GM21529 (cell line): ENCODE measurements at regions not wholly inside any gene's neighbourhood (a gene's known extent, or its start where the extent isn't known, plus 50 kb on each side); places are given as distances from the start of the nearest gene placed in this dataset.

Experiments
- ATAC-seq: cut with Tn5 transposase; IDR thresholded peaks from one replicate; pipeline ENCODE4 v1.9.1; 2021; ENCODE audit not compliant: unreplicated experiment

DNA sequence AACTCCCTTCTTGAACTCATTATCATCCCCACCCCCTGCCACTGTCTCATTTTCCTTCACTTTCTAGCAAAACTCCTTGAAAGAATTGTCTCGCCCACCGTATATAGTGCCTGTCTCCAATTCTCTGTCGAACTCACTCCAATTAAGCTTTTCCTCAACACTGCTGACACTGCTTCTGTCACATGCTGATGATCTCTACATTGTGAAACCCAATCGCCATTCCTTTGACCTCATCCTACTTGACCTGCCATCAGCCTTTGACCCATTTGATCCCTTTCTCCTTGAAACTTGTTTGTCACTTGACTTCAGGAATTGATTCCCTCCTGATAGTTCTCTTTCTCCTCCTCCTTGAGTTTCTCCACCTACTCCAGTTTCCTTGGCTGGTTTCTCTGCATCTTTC is 54.8 kb downstream of the CCDC71L start:
- ATAC-seq, result no peak

DNA sequence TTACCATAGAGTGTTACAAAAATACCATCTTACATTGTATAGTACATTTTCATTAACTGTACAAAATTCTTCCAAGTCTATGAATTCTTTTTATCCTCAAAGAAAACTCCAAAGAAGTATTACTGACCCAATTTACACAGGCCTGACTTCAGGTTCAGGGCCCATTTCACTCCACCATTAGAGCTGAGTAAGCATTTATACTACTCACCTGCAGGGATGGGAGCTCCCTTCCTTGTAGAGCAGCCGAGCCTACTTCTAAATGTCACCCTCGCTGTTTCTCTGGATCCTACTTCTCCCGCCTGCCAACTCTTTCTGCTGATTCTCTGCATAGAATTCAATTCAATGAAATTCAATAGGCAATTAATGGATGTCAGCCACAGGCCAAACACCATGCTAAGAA is 56.0 kb downstream of the CCDC71L start:
- ATAC-seq, result no peak

DNA sequence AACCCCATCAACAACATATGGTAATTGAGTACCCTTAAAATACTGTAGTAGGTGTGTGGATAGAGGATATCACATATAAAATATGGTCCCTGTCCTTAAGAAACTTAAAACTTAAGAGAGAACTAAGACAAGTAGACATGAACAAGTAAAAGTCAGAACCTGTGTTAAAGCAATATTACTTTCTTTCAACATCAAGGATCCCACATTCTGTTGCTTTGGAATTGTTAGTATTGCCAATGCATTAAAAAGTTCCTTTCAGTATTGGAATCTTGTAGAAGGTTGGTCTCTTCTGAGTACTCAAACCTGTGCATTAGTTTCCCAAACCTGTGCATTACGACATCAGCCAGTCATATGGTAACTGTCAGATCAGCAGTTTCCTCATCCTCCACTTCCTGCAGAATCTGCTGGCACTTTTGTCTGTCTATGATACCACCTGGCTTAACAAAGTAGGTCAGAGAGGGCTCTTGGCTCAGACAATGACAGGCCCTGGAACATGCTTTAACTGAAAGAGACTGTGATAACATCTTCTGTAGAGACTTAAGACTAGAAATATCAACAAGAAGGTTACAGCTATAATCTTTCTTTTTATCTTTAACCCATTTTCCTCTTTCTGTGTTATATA is 56.5 kb downstream of the CCDC71L start:
- no peak for ATAC-seq

DNA sequence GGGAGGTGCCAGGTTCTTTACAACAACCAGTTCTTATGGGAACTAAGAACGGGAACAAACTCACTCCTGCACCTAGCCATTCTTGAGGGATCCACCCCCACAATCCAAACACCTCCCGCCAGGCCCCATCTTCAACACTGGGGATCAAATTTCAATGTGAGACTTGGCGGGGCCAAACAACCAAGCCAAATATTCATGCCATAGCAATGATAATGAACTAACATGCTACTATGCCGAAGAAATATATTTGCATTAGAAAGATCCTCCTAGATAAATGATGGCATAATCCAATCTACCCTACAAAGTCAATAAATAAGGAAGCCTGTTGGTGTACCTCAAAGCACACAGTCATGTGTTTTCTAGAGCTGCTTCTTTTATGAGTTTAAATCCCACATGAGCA is 57.6 kb downstream of the CCDC71L start:
- ATAC-seq, result no peak

DNA sequence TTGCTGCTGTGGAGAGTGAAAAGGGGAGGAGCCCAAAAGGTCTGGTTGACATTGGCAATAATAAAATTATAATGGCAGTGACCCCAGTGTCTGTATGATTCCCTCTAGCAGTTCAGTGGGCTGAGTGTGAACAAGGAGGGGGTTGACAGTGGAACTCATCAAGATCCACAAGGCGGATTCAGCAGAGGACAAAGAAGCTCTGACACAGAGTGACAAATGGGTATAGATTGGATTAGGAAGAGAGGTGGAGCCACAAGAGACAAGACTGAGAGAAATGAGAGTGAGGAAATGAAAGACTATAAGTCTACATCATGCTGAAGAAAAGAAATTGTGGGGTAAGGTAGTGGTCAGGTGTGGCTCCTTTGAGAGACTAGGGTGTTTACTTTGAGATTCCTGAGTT is 58.9 kb downstream of the CCDC71L start:
- ATAC-seq, result no peak

DNA sequence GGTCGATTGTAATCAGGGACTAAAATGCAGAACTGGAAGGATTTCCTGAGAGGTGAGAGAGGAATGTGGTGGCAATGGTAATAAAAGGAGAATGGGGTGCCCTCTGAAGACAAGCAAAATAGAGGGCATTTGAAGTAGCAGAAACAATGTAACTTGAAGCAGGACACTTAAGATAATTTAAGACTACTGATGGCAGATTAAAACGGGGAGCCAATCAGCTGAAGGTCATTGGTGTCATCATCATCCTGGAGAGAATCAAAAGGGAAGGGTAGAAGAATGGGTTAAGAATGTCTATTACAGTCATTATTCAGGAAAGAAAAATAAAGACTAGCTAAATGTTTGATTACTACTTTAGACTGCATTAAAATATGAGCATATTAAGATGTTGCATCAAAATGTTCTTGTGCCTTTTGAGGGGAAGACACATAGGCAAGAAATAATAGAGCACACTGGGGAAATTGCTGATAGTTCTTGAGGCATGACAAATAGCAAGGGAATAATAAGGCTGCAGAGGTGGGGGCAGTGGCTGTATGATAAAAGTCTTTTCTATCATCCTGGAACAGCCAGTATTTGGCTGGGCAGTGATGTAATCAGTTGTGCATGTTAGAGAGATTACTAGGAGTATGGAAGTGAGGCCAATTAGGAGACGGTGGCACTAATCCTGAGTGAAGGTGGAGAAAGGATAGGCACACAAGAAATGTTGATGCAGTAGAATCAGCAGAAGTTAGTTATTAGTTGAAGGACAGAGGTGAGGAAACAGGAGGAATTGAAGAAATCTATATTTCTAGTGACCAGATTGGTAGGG is 60.2 kb downstream of the CCDC71L start:
- ATAC-seq, result no peak

DNA sequence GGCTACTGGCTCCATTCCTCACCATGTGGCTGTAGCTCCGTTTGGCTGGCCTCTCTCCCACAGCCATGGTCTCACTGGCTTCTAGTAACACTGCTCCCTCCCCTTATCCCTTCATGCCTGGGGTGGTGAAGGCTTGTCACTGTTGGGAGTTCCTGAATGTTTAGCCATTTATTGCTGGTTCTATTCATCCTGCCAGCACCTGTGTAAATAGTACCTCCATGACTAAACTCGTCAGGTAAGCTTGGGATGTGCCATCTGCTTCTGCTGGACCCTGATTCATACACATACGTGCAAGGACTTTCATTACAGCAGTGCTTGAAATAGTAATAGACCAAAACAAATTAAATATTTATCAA is 61.6 kb downstream of the CCDC71L start:
- ATAC-seq, result no peak

DNA sequence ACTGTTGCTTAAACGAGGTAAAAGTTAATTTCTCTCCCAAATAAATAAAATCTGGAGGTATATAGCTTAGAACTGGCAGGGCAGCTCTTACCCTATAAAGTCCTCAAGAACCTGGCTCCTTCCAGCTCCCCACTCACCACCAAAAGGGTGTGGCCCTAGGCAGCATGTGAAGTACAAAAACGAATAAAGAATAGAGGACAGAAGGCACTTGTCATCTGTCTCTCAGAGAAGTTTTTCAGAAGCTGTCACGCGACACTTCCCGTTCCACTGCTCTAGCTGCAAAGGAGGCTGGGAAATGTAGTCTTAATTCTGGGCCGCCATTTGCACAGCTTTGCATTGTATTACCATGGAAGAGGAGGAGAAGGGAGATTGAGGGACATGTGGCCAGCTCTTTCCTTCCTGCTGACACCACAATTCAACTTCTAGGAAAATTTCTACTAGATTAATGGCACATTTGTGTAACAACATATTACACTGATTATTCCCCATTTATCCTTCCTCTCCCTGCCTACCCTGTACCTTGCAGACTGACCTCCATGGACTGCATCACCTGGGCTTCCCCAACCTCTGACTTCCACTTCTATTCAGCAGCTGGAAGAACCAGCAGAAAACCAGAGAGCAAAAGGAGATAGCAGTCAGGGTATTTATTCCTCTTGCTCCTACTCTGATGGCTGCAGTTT is 62.2 kb downstream of the CCDC71L start:
- ATAC-seq, result peak; percentile 99

DNA sequence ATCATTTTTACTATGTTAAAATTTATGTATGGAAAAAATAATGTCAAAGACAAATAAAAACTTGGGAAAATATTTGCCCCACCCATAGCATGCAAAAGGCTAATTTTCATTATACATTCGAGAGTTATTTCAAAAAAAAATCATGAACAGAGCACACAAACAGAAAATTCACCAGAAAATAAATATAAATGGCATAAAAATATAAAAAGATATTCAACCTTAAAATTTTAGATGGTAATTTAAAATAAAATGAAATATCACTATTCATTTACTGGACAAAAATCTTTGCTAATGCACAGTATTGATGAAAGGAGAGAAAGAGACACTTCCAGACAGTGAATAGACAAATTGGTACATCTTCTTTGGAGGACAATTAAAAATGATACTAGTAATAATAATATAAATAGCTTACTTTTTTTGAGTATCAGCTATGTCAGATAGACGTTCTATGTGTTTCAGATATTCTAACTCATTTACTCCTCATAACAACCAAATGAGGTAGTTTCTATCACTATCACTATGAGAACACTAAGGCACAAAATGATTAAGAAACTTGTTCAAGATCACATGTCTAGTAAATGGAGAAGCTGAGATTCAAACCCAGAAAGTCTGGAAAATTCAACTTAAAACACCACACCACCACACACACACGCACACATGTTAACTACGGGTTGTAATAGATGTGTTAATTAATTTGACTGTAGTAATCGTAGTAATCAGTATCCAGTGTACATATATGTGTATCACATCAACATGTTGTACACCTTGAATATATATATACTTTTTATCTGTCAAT is 63.0 kb downstream of the CCDC71L start:
- no peak for ATAC-seq

DNA sequence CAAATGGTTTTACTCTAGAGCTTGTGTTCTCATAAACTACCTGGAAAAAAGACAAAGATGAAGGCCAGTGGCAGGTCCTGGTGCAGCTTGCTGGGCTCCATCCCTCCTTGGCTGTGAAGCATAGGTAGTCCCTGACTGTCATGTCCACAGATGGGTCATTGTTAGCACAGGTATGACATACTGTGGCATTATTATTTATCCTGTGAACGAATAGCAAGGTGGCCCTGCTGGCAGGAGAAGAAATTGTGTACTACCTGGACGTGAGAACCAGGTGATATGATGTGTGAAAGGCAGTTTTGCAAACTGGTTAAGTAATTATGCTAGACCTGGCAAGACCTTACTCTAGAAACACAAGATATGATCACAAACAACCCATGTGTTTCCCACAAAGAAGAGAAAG is 63.9 kb downstream of the CCDC71L start:
- ATAC-seq, result no peak

DNA sequence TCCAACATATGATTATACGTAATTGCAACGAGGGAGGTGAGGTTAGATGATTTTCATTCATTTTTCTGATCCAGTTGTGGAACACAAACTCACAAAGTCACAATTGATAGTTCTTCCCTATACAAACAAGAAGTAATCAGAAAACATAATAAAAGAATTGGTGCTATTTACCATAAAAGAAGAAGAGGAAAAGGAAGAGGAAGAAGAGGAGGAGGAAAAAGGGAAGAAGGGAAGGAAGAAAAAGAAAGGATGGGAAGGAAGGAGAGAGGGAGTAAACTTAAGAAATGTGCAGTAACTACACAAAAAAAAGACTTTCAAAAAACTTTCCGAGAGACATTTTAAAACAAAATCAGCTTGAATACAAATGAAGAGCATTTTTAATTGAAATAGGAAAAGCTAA is 65.0 kb downstream of the CCDC71L start:
- ATAC-seq, result no peak

DNA sequence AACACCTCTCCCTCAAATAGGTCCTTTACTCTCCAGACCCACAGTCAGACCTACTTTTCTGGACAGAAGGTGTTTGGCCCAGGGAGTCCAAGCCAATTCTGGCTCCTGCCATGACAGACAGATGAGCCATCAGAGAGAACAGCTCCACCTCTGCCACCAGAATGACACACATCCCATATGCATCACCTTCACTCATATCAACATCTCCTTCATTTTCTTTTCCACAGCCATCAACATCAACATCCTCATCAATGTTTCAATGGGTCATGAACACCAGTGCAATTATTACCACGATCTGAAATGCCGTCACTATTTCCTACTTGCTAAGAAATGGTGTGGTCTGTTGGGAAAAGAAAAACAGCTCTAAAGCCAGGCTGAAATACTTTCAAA is 67.9 kb downstream of the CCDC71L start:
- no peak for ATAC-seq

DNA sequence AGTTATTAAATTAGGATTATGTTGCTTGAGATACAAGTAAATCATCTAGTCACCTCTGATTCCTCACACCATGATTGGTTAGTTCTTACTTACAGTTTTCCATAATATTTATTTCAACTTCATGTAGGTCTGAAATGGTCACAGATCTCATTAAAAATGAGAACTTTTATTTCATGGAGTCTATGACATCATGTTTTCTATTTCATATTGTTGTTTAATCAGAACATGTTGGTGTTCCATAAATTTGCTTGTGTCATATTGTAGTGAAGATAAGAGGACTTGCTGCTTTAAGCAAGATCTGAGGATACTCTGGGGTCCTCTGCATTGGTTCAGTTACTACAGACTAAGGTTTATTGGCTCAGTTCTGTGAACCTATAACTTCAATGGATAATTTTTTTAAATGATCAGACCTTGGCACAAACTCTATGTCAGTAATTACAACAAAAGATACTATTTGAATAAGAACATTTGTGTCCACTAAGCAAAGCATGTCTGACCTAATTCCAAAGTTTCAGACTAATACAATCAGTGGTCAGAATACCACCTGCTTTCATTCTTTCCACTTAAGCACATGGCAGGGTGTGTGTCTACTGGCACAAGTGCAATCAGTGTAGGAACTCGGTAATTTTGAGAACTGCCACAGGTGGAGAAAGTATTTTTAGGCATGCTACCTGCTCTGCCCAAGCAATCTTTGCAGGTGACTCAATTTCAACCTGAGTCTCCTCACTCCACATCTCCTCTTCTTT is 68.5 kb downstream of the CCDC71L start:
- no peak for ATAC-seq

DNA sequence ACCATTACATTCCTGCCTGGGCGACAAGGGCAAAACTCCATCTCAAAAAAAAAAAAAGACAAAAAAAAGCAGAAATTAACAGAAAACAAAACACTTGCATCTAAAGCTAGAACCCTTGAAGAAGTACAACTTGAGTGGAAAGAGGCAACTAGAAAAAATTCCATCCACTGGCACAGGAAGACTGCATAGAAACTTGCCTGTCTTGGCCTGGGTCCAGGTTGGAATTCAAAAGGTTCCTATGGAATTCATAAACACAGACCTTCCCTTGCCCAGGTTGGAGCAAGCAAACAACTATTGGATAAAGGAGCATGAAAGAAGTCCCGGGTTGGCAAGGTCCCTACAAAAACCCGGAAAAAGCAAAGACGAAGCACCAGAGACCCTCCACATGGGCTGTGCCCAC is 69.8 kb downstream of the CCDC71L start:
- ATAC-seq, result no peak

DNA sequence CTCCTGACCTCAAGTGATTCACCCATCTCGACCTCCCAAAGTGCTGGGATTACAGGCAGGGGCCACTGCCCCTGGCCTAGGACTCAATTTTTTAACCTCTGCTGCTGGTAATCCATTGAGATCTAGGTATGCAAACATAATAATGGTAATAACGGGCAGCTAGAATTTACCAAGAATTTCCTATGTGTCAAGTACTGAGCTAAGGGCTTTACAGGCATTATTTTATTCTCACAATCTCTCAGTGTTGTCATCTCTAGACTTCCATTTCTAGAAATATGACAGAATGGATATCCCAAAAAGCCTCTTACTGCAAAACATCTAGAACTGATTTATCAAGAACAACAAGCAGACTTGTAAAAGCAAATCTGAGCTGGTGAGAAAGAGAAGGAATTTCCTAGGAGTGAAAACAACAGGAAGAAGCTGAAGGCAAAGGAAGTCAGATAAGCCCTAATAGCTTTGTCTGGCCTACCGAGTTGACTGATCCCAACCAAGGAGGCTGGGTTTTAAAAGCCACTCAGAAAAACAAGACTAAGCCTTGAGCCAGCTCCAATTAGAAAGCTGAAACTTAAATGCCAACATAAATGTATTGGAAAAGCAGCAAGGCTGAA is 70.6 kb downstream of the CCDC71L start:
- ATAC-seq, result no peak

DNA sequence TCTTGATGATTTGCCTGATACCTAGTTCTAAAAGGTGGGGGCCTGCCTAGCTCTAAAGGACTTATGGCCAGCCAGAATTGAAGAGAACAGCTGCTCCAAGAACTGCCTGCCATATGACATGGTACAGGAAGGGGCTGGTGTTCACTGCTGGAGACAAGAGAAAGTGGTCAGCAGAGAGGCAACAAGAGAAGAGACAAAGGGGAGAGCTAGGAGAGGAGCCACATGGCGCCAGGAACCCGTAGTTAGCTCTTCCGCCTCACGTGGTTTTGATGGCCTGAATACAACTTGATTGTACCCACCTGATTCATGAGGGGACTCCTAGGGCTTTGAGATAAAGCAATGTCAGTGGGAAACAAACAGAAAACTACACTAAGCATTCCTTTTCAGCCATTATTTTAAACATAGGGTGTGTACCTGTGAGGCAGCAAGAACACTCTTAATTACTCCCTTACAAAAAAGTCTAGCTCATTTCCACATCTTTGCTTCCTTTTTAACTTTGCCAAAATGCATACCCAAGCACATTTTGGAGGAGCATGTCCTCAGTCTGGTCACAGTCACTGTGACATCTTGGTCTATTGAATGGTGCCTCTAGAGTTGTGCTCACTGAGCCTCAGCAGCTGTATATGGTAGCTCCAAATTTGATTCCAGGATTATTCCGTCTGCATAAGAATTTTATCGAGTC is 71.6 kb downstream of the CCDC71L start:
- ATAC-seq, result no peak

DNA sequence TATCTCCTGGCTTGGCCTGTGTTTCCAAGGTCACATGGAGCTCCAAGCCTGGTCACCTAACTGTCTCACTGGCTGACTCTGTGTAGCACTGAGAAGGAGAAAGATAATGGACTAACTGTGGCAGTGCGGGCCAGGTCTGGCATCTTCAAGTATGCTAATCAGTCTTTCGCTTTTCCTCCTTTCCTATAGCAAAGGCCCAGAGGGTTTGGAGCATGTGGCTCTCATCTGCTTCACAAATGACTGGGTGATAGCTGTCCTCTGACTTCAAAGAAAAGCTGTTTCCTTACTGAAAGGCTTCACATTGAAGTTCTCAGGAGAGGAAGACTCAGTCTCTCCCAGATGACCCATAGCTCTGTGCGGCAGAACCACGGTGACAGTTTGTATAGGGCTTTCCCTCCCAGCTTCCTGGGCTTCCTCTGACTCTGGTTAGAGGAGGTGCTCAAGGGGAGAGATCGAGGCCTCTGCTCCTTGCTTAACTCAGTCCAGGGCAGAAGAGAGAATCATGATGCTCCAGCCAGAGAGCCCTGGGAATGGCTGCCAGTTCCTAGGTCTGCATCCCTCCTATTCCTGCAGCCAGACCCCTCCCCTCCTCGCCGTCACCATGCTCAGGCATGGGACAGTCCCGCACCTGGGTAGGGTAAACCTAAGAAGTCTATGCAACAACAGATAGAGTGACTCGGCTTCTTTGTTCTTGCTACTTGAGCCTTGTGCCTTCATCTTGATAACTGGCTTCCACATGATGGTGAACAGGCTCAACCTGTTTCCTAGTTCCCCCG is 72.3 kb downstream of the CCDC71L start:
- ATAC-seq, result no peak

DNA sequence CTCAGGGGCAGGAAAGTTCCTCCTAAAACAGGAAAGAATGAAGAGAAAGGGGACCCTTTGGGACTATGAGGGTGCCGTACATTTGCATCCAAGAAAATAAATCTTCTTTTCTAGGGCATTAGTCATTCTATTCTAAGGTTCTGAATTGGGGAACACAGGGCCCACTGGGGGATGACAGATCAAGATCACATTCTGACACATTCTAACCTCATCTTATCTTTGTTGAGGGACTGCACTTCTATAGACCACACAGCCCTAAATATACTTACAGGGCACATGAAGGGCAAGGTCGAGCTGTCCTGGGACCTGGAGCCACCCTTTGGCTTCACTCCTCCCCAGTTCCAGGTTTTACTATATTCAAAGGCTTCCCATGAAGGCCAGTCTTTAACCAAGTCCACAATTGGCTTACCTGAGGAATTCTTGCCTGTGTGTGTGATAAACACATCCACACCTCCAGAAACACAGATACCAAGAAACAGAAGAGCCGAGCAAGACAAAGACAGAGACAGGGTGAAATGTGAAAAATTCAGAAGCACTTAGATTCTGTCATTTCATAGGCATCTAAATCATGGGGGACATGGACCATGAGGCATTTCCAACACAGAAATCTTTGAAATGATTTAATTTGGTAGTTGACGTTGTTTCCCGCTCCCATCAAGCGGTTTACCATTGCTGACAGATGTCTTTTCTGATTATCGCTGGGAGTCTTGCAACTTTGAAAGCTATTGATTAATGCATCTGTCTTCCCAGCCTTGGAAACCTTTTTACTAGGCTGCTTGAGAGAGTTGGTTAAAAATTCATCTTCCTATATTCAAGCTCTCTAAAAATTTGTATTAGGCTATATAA is 75.8 kb downstream of the CCDC71L start:
- ATAC-seq, result no peak
